A549 (cell line): ENCODE measurements at regions not wholly inside any gene's neighbourhood (a gene's known extent, or its start where the extent isn't known, plus 50 kb on each side); places are given as distances from the start of the nearest gene placed in this dataset.

Source experiments
- ATAC-seq, 2 experiments: fragments of 200-7000 bp in 1 of 2; fragments of >200 bp in 1 of 2; cut with Nextera tagmentation in 1 of 2; cut with Tn5 transposase in 1 of 2; 3 replicates each; pipeline versions ENCODE4 v1.8.0 to v1.9.1; 2018 to 2020; ENCODE audit warnings: mild to moderate bottlenecking in 1 of 2, moderate library complexity in 1 of 2
- CTCF ChIA-PET: fragments of 300-600 bp; sonication (Branson Sonifier 250); formaldehyde crosslinking; extraction: SDS; loops from one replicate; lab custom pipeline; 2021; ENCODE audit warnings: antibody characterized with exemption, inconsistent platforms; lab: Yijun Ruan, JAX
- POLR2A ChIA-PET: fragments of 350-600 bp; formaldehyde crosslinking; extraction: SDS; loops from one replicate; lab custom pipeline; 2021; ENCODE audit warnings: antibody characterized with exemption, inconsistent platforms; lab: Yijun Ruan, JAX
- DNase-seq, 2 experiments: peaks; one replicate each; pipeline versions ENCODE4 v3.0.0 to v3.0.0-alpha.2; 2011 to 2016; ENCODE audit warnings: low read depth in 1 of 2, low spot score in 1 of 2
- FAIRE-seq: peaks from 2 replicates; lab custom pipeline; 2011; peaks lifted over from hg19 to GRCh38; lab: Jason Lieb, UNC
- H3K27ac ChIP-seq, 2 experiments: fragments of >200 bp; sonication (Bioruptor Twin); formaldehyde crosslinking; 3 replicates each; pipeline ENCODE4 v1.5.1; 2016 to 2017
- H3K4me1 ChIP-seq: fragments of >200 bp; sonication (Bioruptor Twin); formaldehyde crosslinking; 3 replicates; pipeline ENCODE4 v1.6.1; 2016
- H3K4me2 ChIP-seq: fragments of >200 bp; sonication (Bioruptor Twin); formaldehyde crosslinking; 3 replicates; pipeline ENCODE4 v1.6.1; 2016
- H3K4me3 ChIP-seq: fragments of >200 bp; sonication (Bioruptor Twin); formaldehyde crosslinking; 3 replicates; pipeline ENCODE4 v1.5.1; 2016
- H3K9me3 ChIP-seq: fragments of >200 bp; sonication (Bioruptor Twin); formaldehyde crosslinking; 3 replicates; pipeline ENCODE4 v1.6.1; 2016
- ATOH8 ChIP-seq: fragments of 250-450 bp; sonication (Bioruptor Pico); IDR thresholded peaks from 2 replicates; pipeline ENCODE4 v1.5.0; 2020; ENCODE audit warnings: low read depth, mild to moderate bottlenecking, moderate library complexity
- EHMT2 ChIP-seq: fragments of 200-600 bp; sonication (generic); IDR thresholded peaks from 2 replicates; pipeline ENCODE4 v1.6.1; 2016; ENCODE audit warnings: antibody characterized with exemption, low read depth, mild to moderate bottlenecking, moderate library complexity
- ESRRA ChIP-seq: fragments of 150-350 bp; IDR thresholded peaks from 2 replicates; pipeline ENCODE4 v1.6.1; 2014; ENCODE audit warnings: mild to moderate bottlenecking, low read length, borderline replicate concordance
- FOSB ChIP-seq: fragments of 250-450 bp; sonication (Bioruptor Pico); IDR thresholded peaks from 2 replicates; pipeline ENCODE4 v1.5.0; 2020; ENCODE audit warnings: mild to moderate bottlenecking, moderate library complexity
- FOSL2 ChIP-seq, 2 experiments: fragments of 450-650 bp in 1 of 2; fragments of >200 bp in 1 of 2; sonication (Bioruptor Twin) in 1 of 2; formaldehyde crosslinking; IDR thresholded peaks; 2 replicates each; pipeline versions ENCODE4 v1.5.0 to v1.6.1; 2016 to 2020; ENCODE audit warnings: mild to moderate bottlenecking in 1 of 2, moderate library complexity in 1 of 2
- GATA3 ChIP-seq: IDR thresholded peaks from 2 replicates; pipeline ENCODE4 v1.6.1; 2012; ENCODE audit warnings: borderline replicate concordance
- HDAC2 ChIP-seq: fragments of 200-600 bp; sonication (generic); IDR thresholded peaks from 2 replicates; pipeline ENCODE4 v1.6.1; 2016
- HOXA7 ChIP-seq: fragments of 250-450 bp; sonication (Bioruptor Pico); IDR thresholded peaks from 2 replicates; pipeline ENCODE4 v1.5.0; 2020; ENCODE audit warnings: mild to moderate bottlenecking, moderate library complexity
- HOXB5 ChIP-seq: fragments of 250-450 bp; sonication (Bioruptor Pico); IDR thresholded peaks from 2 replicates; pipeline ENCODE4 v1.5.0; 2020; ENCODE audit warnings: mild to moderate bottlenecking, moderate library complexity
- JUNB ChIP-seq: fragments of >200 bp; sonication (Bioruptor Twin); formaldehyde crosslinking; IDR thresholded peaks from 2 replicates; pipeline ENCODE4 v1.6.1; 2016
- KDM5A ChIP-seq: fragments of 200-600 bp; sonication (generic); IDR thresholded peaks from 2 replicates; pipeline ENCODE4 v1.6.1; 2016; ENCODE audit warnings: antibody characterized with exemption, mild to moderate bottlenecking
- MAFK ChIP-seq: fragments of 450-650 bp; IDR thresholded peaks from 2 replicates; pipeline ENCODE4 v1.6.1; 2014; ENCODE audit not compliant: partially characterized antibody
- MAX ChIP-seq: IDR thresholded peaks from 2 replicates; pipeline ENCODE4 v1.6.1; 2012
- PHF8 ChIP-seq: fragments of 200-600 bp; sonication (generic); IDR thresholded peaks from 2 replicates; pipeline ENCODE4 v1.6.1; 2016; ENCODE audit warnings: low read depth, mild to moderate bottlenecking, antibody characterized with exemption, moderate library complexity, borderline replicate concordance
- POLR2A ChIP-seq: IDR thresholded peaks from 2 replicates; pipeline ENCODE4 v1.6.1; 2012; ENCODE audit warnings: mild to moderate bottlenecking, low read length
- RAD21 ChIP-seq, 2 experiments: fragments of >200 bp in 1 of 2; sonication (Bioruptor Twin) in 1 of 2; formaldehyde crosslinking in 1 of 2; IDR thresholded peaks in 1 of 2; conservative IDR thresholded peaks in 1 of 2; 2 replicates in 1 of 2; 3 replicates in 1 of 2; pipeline ENCODE4 v1.6.1; 2012 to 2018; ENCODE audit warnings: inconsistent platforms in 1 of 2
- REST ChIP-seq: fragments of 200-600 bp; sonication (generic); IDR thresholded peaks from 2 replicates; pipeline ENCODE4 v1.6.1; 2016; ENCODE audit warnings: antibody characterized with exemption, mild to moderate bottlenecking, moderate library complexity
- RFX5 ChIP-seq: fragments of 450-650 bp; IDR thresholded peaks from 2 replicates; pipeline ENCODE4 v1.7.1; 2014; ENCODE audit warnings: antibody characterized with exemption, mild to moderate bottlenecking, moderate library complexity
- ZSCAN20 ChIP-seq: fragments of 250-450 bp; sonication (Bioruptor Pico); IDR thresholded peaks from 2 replicates; pipeline ENCODE4 v1.8.0; 2022; ENCODE audit warnings: mild to moderate bottlenecking, moderate library complexity
- WGBS: methylation state at CpG from one replicate; pipeline ENCODE4 v1.1.6; 2017; ENCODE audit errors: missing lambda C conversion rate; 5-methylcytosine and 5-hydroxymethylcytosine counted together

GRCh38 chr2:198371329-198371728, 566.9 kb downstream of the PLCL1 start:
- TF ChIP-seq KDM5A (no peak), ZSCAN20 (CRISPR knock-in tag) (no peak), MAX (no peak), HDAC2 (no peak), ESRRA (no peak), JUNB (no peak), FOSL2 (IDR thresholded peaks at IDR 0.05) (no peak), FOSL2 (CRISPR knock-in tag; IDR thresholded peaks at IDR 0.05) (no peak), GATA3 (no peak), PHF8 (no peak), POLR2A (no peak), ATOH8 (no peak)
- Histone ChIP-seq H3K4me1 (no peaks in the 10 kb centered on the region), H3K4me3 (no peak overlapping the region), H3K27ac (no peak overlapping the region), H3K9me3 (no peaks in the 10 kb centered on the region), H3K4me2 (no peak overlapping the region)
- ChIA-PET CTCF (interaction anchor here (0.8 kb wide), 1 partner anchor 56 kb away, joined by 3 read pairs; no protein-coding TSS in a partner anchor), POLR2A (no interaction called here)
- 85% methylated on average over 1 of the region's 1 CpG for WGBS
- DNase-seq (no peak), ATAC-seq (no peak), FAIRE-seq (no peak)

- ATAC-seq: no peak
- H3K4me2 ChIP-seq: no peak overlapping the region
- no peak for DNase-seq
- no peaks in the 10 kb centered on the region for H3K4me1 ChIP-seq
- no peak overlapping the region for H3K4me3 ChIP-seq
- POLR2A ChIA-PET: no interaction called here
- no peak overlapping the region for H3K27ac ChIP-seq
- no peaks in the 10 kb centered on the region for H3K9me3 ChIP-seq
- 3% methylated on average over 2 of the region's 2 CpGs for WGBS
- TF ChIP-seq REST (no peak), MAFK (peak; percentile 82)
- no peak for FAIRE-seq
- CTCF ChIA-PET: no interaction called here
Observed at GRCh38 chr2:198368089-198368488, 563.7 kb downstream of the PLCL1 start.

GRCh38 chr2:198362740-198363139, 558.3 kb downstream of the PLCL1 start:
- ATAC-seq: no peak
- DNase-seq: no peak
- no peak for FAIRE-seq
- Histone ChIP-seq H3K4me3 (no peak overlapping the region), H3K27ac (no peak overlapping the region), H3K4me2 (no peak overlapping the region), H3K9me3 (no peaks in the 10 kb centered on the region)
- POLR2A ChIA-PET: no interaction called here
- 0% methylated on average over 1 of the region's 1 CpG for WGBS
- no peak for TF ChIP-seq HOXB5 (CRISPR knock-in tag)
- TF ChIP-seq HOXA7 (CRISPR knock-in tag): no peak
- TF ChIP-seq ZSCAN20 (CRISPR knock-in tag): no peak
- no peak for TF ChIP-seq RAD21 (conservative IDR thresholded peaks at IDR 0.05 in 1 of 2, IDR thresholded peaks at IDR 0.05 in 1 of 2)
- TF ChIP-seq MAFK: peak; percentile 91
- TF ChIP-seq EHMT2: no peak
- no peak for TF ChIP-seq FOSB (CRISPR knock-in tag)
- no peak for TF ChIP-seq RFX5
- no peak for TF ChIP-seq FOSL2 (IDR thresholded peaks at IDR 0.05)
- TF ChIP-seq FOSL2 (CRISPR knock-in tag; IDR thresholded peaks at IDR 0.05): no peak
- TF ChIP-seq, all 56 proteins: peak for 1
- H3K4me1 ChIP-seq: no peaks in the 10 kb centered on the region
- CTCF ChIA-PET: no interaction called here
